Stomach (tissue), 8 donors: ENCODE measurements at regions not wholly inside any gene's neighbourhood (a gene's known extent, or its start where the extent isn't known, plus 50 kb on each side); places are given as distances from the start of the nearest gene placed in this dataset.

ENCODE experiments used
- DNase-seq, 2 donors: peaks; one replicate each; pipeline versions ENCODE4 v3.0.0 to v3.0.0-alpha.2; 2013 to 2019
- H3K27ac ChIP-seq, 5 donors: fragments of 200-600 bp in 4 of 5; sonication (generic) in 4 of 5; one replicate each; pipeline ENCODE4 v1.5.1; 2013 to 2019; ENCODE audit warnings: mild to moderate bottlenecking in 1 of 5, moderate library complexity in 1 of 5
- H3K27me3 ChIP-seq, 3 donors: fragments of 200-600 bp; sonication (generic); one replicate each; pipeline ENCODE4 v1.5.1; 2017 to 2019; ENCODE audit warnings: mixed run types in 1 of 3
- H3K36me3 ChIP-seq, 4 donors: fragments of 200-600 bp; sonication (generic); 1 replicate in 3 of 4; 2 replicates in 1 of 4; pipeline ENCODE4 v1.5.1; 2016 to 2019
- H3K4me1 ChIP-seq, 4 donors: fragments of 200-600 bp; sonication (generic); one replicate each; pipeline ENCODE4 v1.5.1; 2016 to 2019
- H3K4me3 ChIP-seq, 4 donors: fragments of 200-600 bp; sonication (generic) in 3 of 4; one replicate each; pipeline ENCODE4 v1.5.1; 2016 to 2019; ENCODE audit warnings: mild to moderate bottlenecking in 1 of 4
- H3K9me3 ChIP-seq, 4 donors: fragments of 200-600 bp; sonication (generic); one replicate each; pipeline ENCODE4 v1.5.1; 2016 to 2019
- CTCF ChIP-seq, 7 experiments: fragments of 450-650 bp in 4 of 7; fragments of 200-600 bp in 3 of 7; sonication (generic) in 3 of 7; IDR thresholded peaks; one replicate each; pipeline ENCODE4 v1.5.1; 2016 to 2019; ENCODE audit warnings: antibody characterized with exemption in 7 of 7, control low read depth in 2 of 7, mild to moderate bottlenecking in 1 of 7
- EP300 ChIP-seq: sonication (generic); formaldehyde crosslinking; IDR thresholded peaks from one replicate; pipeline ENCODE4 v1.6.1; 2017; ENCODE audit warnings: antibody characterized with exemption
- POLR2A ChIP-seq, 4 donors: fragments of 450-650 bp; IDR thresholded peaks; one replicate each; pipeline ENCODE4 v1.6.1; 2016; ENCODE audit warnings: antibody characterized with exemption in 4 of 4, control low read depth in 2 of 4, mild to moderate bottlenecking in 1 of 4, moderate library complexity in 1 of 4
- POLR2AphosphoS5 ChIP-seq, 3 donors: sonication (generic); formaldehyde crosslinking; IDR thresholded peaks; one replicate each; pipeline ENCODE4 v1.6.1; 2016; ENCODE audit warnings: antibody characterized with exemption in 3 of 3
- WGBS, 5 donors: extraction: QIAGEN DNeasy Blood & Tissue Kit in 3 of 5; methylation state at CpG; one replicate each; pipeline versions ENCODE4 v1.1.5 to v1.1.7; 2013 to 2018; 5-methylcytosine and 5-hydroxymethylcytosine counted together
- intact Hi-C: fragments of 100-400 bp; cut with DNase I; formaldehyde crosslinking; loops from one replicate; pipeline ENCODE4 v1.15.1; 2023; ENCODE audit warnings: low total_unique reads
- donor health status: healthy with polysubstance abuse.
- donor health status: Bipolar disorder and iron deficiency.
- donor health status: healthy.

GRCh38 chr2:158740127-158740526 is 55.0 kb upstream of the DAPL1 start:
- TF ChIP-seq EP300 (no peak), CTCF (IDR thresholded peaks at IDR 0.05) (no peak), POLR2A (IDR thresholded peaks at IDR 0.05) (no peak), POLR2AphosphoS5 (IDR thresholded peaks at IDR 0.05) (no peak)
- H3K36me3 ChIP-seq, result no peaks in the 10 kb centered on the region
- intact Hi-C loops, result no loop called here
- H3K4me1 ChIP-seq, result no peaks in the 10 kb centered on the region
- peaks cover 0 to 7% (median 0%) of the 10 kb centered on the region in 3 donors for H3K27me3 ChIP-seq
- no peaks in the 10 kb centered on the region for H3K9me3 ChIP-seq
- no peak overlapping the region for H3K4me3 ChIP-seq
- 75 to 85% (median 82%) methylated on average over 5 of the region's 5 CpGs for WGBS, 5 donors
- peak in 1 of 2 donors; percentile 34 for DNase-seq
- no peak overlapping the region for H3K27ac ChIP-seq

DNA sequence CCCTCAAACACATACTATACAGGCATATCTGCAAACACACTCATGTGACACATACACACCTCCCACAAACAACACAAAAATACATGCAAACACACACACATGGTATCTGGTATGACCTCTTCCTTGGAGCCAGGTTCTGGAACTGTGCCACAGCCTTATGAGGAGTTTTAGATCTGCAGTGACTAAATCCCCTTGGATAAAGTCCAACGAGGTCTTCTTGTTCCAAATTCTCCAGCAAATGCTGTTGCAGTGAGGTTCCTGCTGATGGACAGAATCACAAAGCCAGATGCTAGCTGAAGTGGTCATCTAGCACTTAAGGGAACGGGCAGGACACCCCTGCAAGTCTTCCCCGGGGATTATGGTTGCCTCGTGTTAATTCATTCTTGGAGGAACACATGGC is 54.5 kb upstream of the DAPL1 start:
- H3K9me3 ChIP-seq, result no peaks in the 10 kb centered on the region
- peaks cover 0 to 11% (median 0%) of the 10 kb centered on the region in 3 donors for H3K27me3 ChIP-seq
- H3K36me3 ChIP-seq, result no peaks in the 10 kb centered on the region
- intact Hi-C loops, result no loop called here
- DNase-seq, result peak in 1 of 2 donors; percentile 54
- TF ChIP-seq POLR2A (IDR thresholded peaks at IDR 0.05) (no peak), CTCF (IDR thresholded peaks at IDR 0.05) (no peak), EP300 (no peak), POLR2AphosphoS5 (IDR thresholded peaks at IDR 0.05) (no peak)
- no peaks in the 10 kb centered on the region for H3K4me1 ChIP-seq
- no peak overlapping the region for H3K27ac ChIP-seq
- no peak overlapping the region for H3K4me3 ChIP-seq
- 39 to 70% (median 69%) methylated on average over 3 to 4 of the region's 4 CpGs for WGBS, 5 donors

DNA sequence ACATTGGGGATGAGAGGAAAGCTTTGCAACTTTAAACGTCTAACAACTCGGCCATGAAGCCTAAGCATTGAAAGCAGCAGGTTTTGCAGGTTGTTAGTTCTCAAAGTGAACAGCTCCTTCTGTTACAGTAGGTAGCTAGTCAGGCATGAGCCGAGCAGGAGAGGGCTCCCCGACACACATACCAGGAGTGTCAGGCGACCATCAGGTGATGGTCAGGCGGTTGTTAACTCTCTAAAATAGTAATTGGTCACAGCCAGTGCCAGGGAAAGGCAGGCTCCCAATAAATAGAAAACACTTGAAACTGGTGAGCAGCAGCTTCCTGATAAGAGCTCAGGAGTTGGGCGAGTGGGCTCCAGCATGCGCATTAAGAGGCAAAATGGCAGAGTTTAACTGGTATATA is 53.5 kb upstream of the DAPL1 start:
- no peak overlapping the region for H3K4me3 ChIP-seq
- no peak for DNase-seq
- H3K4me1 ChIP-seq, result no peaks in the 10 kb centered on the region
- no peaks in the 10 kb centered on the region for H3K9me3 ChIP-seq
- H3K36me3 ChIP-seq, result no peaks in the 10 kb centered on the region
- no peak overlapping the region for H3K27ac ChIP-seq
- H3K27me3 ChIP-seq, result peaks cover 0 to 21% (median 0%) of the 10 kb centered on the region in 3 donors
- intact Hi-C loops, result no loop called here
- no peak for TF ChIP-seq POLR2A (IDR thresholded peaks at IDR 0.05)
- no peak for TF ChIP-seq CTCF (IDR thresholded peaks at IDR 0.05)
- no peak for TF ChIP-seq EP300
- TF ChIP-seq POLR2AphosphoS5 (IDR thresholded peaks at IDR 0.05), result no peak
- 86 to 95% (median 90%) methylated on average over 8 of the region's 8 CpGs for WGBS, 5 donors

GRCh38 chr2:158742536-158742935 is 52.6 kb upstream of the DAPL1 start:
- Histone ChIP-seq H3K36me3 (no peaks in the 10 kb centered on the region), H3K9me3 (no peaks in the 10 kb centered on the region), H3K4me3 (no peak overlapping the region), H3K4me1 (no peaks in the 10 kb centered on the region), H3K27ac (no peak overlapping the region), H3K27me3 (peaks cover 0 to 30% (median 0%) of the 10 kb centered on the region in 3 donors)
- no peak for TF ChIP-seq POLR2AphosphoS5 (IDR thresholded peaks at IDR 0.05)
- TF ChIP-seq CTCF (IDR thresholded peaks at IDR 0.05), result no peak
- no peak for TF ChIP-seq POLR2A (IDR thresholded peaks at IDR 0.05)
- no peak for TF ChIP-seq EP300
- WGBS, 5 donors, result 74 to 95% (median 88%) methylated on average over 4 of the region's 4 CpGs
- intact Hi-C loops, result no loop called here
- no peak for DNase-seq
